Dedifferentiated amniotic fluid mesenchymal stem cell (primary cell): ENCODE measurements at regions not wholly inside any gene's neighbourhood (a gene's known extent, or its start where the extent isn't known, plus 50 kb on each side); places are given as distances from the start of the nearest gene placed in this dataset.

Source experiments
- DNase-seq: peaks from one replicate; pipeline ENCODE4 v3.0.0-alpha.2; 2016; ENCODE audit errors: extremely low spot score

DNA sequence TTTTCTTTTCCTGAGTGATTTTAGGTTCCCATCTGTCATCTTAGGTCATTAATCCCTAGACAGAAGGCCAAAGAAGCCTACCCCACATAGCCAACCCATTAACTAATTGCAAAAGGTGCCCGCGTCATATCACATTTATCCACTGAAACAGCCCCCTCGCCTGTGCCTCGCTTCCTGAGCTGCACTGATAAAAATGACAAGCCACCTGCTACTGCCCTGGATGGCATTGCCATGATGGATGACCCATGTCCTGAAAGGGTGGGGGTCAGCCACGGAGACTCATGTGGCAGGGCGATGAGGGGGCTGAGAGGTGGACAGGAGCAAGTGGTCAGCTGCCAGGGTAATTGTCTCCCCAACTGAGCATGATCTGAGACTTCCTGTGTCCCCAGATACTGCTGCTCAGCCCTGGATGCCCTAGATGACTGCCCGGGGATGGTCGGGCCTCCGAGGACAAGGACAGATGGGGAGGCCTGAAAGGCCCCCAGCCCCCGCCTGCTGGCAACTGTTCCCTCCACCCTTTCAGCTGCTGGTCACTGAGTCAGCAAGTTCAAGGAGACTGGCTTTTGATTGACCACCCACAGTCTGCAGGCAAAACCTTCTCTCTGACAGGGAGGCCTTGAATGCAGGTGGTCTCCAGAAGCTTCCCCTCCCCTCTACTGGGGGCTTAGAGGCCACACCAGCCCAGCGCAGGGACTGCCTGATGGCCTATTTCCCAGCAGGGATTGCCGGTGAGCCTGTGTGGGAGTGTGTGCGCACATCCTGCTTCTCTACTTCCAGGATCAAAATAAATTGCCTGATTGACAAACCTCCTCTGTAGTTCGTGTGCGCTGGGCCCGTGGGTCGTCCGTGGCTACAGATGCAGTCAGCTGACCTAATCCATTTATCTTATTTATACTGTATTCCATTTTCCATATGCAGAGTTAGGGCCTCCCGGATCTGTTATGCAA, 496.3 kb downstream of the BCOR start:
- no peak for DNase-seq

DNA sequence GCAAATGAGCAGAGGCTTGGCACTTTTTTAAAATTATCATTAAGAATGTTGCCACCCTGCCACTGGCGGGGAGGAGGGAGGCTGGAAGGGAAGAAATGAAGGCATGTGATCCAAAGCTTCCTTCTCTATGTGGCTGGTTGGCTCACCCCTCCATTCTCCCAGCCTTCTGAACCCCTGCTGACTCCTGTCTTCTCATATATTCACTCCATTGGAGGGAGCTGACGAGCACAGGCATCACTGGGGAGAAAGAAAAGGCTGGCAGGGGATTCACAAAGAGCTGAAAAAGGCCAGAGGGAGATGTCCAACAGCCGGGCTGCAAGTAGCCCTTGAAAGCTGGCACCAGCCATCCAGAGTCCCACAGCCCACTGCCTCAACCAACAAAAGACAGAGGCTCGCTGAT, 495.6 kb downstream of the BCOR start:
- DNase-seq = no peak

DNA sequence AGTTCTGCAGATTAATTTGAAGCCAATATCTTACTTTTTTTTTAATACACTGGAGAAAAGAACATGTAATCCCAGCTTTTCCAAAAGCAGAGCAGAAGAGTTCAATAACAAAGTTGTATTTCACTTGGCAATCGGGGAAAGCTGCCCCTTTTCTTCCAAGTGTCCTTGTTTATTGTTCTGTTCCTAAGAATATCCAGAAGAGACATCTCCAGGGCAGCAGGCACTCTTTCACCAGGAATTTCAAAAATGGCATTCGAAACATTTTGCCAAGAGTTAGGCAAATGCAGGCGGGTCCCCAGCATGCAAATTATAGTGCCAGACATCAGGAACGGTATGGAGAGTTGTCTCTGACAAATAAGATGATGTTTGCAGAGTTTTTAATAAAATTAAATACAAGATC, 494.5 kb downstream of the BCOR start:
- no peak for DNase-seq

- no peak for DNase-seq
Observed at GRCh38 chrX:39605183-39605582, 492.6 kb downstream of the BCOR start.

GRCh38 chrX:39605866-39606265, 491.9 kb downstream of the BCOR start:
- no peak for DNase-seq

GRCh38 chrX:39609941-39610340, 487.8 kb downstream of the BCOR start:
- no peak for DNase-seq

DNA sequence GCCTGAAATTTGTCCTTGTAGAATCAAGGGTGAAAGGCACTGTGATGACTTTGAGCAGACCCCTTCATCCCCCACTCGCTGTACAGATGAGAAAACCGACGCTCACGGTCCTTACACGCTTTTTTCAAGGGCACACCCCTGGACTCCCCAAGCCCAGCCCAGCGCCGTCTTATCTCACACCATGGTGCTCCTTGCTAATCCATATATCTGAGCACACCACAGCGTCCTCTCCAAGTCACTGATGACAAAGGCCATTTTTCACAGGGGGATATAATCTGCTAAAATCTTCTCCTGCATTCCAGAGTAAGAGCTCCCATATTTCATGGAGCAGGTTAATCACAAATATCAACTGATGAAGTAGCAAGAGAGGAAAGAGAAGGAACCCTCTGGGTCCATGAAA, 486.3 kb downstream of the BCOR start:
- DNase-seq = no peak

GRCh38 chrX:39613482-39613995, 484.2 kb downstream of the BCOR start:
- no peak for DNase-seq

DNA sequence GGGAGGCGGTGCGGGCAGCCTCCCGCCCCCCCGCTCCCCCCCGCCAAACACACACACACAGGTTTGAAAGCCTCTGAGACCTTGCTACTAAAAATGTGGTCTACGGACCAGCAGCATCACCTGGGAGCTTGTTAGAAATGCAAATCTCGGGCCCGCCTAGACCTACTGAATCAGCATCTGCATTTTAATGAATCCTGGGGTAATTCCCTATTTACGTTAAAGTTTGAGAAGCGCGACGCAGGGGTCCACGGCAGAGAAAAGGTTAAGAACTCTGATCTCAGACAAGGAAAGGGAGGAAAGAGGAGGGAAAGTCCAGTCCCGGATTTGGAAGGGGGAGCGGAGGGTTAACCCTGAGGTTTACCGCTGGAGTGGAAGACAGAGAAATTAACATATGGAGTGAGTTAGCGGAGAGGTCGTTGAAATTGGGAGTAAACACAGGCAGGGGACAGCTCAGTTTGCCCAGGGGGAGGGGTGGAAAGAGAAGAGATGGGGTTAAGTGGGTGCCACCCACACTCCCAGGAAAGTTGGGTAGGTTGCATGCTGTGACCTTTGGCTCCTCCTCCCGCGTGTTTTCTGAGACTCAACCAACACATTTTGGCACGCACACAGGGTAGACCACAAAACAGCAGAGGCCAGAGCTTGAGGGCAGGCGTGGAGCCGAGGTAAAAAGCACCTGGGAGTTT, 483.6 kb downstream of the BCOR start:
- no peak for DNase-seq

DNA sequence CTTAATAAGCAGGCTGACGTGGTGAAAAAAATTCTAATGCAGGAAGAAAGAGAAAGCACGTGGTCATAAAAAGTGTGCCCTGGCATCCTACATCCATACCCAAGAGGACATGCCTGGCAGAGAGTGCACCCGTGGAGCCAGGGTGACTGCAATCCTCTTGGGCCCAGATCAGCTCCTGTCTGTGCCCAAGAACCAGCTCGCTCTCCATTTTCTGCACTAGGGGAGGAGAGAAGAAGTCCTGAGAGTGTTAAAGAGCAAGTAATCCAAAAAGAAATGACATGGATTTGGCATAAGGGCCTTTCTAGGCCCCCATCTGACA, 483.1 kb downstream of the BCOR start:
- DNase-seq = no peak

GRCh38 chrX:39616098-39616729, 481.5 kb downstream of the BCOR start:
- DNase-seq = no peak

GRCh38 chrX:39616731-39617130, 481.0 kb downstream of the BCOR start:
- DNase-seq = no peak

GRCh38 chrX:39618178-39618577, 479.6 kb downstream of the BCOR start:
- no peak for DNase-seq

DNA sequence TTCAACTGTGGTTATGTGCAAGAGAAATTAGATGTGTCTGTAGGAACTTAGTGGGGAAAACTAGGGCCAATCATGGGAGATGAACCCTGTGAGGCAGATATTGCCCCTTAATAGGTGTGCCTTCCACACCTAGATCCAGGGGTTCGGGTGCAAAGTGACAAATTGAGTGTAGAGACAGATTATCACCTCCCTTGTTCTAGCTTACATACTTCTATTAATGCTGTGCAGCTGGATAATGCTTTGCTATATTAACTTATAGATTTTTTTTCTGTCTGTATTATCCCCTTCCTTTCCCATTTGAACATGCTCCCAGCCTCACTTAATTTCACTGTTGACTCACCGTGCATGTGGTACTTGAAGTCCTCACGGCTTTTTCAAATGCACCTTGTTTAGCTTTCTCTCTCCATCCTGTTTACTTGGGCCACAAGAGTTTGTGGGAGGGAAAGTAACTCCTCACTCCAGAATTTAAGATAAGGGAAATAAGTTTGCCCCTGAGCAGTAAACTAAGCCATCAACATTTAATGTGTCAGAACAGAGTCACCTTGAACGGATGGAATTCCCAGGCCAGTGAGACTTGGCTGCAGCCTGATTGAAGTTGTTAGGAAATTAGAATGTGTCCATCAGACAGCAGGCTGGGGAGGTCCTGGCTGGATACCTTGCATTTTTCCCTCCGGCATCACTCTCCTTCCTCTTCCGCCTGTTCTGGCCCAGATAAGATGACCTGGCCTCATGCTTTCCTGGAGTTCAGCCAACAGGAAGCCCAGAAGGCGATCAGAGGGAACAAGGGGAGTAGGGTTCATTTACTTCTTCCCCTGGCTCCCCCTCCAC, 478.4 kb downstream of the BCOR start:
- DNase-seq = no peak

- DNase-seq = no peak
Observed at GRCh38 chrX:39624166-39624565, 473.6 kb downstream of the BCOR start.

DNA sequence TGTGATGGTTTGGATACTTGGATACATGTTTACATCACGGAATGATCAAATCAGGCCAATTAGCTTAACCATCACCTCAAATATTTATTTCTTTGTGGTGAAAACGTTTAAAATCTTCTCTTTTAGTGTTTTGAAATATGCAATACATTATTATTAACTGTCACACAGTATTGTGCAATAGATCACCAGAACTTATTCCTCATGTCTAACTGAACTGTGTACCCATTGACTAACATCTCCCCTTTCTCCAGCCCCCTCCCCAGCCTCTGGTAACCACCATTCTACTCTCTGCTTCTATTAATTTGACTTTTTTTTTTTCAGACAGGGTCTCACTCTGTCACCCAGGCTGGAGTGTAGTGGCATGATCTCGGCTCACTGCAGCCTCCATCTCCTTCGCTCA, 471.9 kb downstream of the BCOR start:
- no peak for DNase-seq

GRCh38 chrX:39626749-39627148, 471.0 kb downstream of the BCOR start:
- no peak for DNase-seq

DNA sequence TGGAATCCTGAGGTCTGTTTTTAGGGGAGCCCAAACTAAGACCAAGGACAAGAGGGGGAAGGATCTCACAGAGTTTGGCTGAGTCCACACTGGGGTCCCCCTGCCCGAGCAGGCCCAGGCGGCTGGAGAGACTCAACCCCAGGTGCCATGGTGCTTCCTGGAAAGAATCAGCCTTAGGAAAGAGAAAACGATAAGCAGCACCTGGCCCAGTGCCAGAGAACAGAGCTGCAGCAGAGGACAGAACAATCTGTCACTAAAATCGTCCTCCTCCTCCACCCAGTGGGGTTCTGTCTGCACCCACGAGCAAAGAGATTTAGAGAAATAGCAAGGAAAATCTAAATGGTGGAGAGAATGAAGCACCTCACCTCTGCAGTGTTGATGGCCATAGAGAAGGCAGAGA, 470.5 kb downstream of the BCOR start:
- no peak for DNase-seq

DNA sequence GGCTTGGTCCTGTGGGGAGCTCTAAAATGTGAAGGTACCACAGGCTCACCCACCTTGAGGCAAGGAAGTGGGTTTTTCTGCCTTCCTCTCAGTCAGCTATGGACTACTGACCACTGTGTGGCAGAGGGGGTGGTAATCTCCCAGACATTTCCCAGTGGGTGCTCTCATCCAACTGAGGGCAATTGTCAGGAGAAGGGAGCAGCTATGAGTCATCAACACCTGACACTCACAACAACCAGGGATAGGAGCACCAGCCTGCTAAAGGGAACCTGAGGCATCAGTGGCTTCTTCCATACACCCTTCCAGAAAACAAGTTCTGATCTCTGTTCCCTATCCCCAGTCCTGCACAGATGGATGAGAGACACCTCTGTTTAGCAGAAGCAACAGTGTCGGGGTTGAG, 468.8 kb downstream of the BCOR start:
- DNase-seq = no peak

- no peak for DNase-seq
Observed at GRCh38 chrX:39630344-39630743, 467.4 kb downstream of the BCOR start.

DNA sequence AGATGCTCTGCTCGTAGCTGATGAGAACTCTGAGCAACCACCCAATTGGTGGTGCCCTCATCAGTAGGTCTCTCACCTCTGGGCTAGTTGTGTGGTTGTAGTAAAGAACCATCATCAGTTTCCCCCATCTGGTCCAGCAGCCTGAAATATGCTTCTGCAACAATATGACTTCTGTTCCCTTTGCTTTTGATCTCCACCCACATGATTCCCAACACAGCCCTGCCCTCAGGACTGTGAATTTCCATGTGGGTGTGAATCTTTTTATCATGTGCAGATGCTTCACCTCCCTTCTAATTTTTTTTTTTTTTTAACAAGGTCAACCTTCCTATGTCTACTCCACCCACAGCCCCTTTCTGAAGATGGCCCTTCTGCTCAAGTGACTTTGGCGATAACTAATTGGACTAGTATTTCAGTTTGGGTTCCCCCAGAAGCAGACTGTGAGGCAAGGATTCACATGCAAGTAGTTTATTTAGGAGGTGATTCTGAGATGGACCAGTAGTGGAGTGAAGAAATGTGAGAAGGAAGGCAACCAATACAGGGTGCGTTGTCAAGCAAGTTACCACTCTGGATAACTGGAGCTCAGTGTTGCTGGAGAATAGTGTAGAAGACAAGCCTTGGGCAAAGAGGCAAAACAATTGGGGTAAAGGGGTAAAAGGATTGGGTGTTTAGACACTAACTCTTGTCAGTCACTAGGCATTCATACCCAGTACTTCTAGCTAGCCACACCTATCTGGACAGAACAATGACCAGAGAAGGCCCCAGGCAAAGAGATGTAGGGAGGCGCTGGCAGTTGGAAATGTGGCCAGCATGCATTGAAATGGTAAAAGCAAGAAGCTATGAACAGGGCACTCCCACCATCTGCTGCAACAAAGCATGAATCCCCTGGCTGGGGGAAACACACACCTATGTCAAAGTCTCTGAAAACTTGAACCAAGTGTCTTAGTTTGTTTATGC, 466.2 kb downstream of the BCOR start:
- no peak for DNase-seq
